IPS-NIHi7 (cell line): ENCODE measurements at regions not wholly inside any gene's neighbourhood (a gene's known extent, or its start where the extent isn't known, plus 50 kb on each side); places are given as distances from the start of the nearest gene placed in this dataset.

Experiments used
- DNase-seq: peaks from one replicate; pipeline ENCODE4 v3.0.0; 2012; ENCODE audit warnings: mixed read lengths; ENCODE audit errors: extremely low spot score

DNA sequence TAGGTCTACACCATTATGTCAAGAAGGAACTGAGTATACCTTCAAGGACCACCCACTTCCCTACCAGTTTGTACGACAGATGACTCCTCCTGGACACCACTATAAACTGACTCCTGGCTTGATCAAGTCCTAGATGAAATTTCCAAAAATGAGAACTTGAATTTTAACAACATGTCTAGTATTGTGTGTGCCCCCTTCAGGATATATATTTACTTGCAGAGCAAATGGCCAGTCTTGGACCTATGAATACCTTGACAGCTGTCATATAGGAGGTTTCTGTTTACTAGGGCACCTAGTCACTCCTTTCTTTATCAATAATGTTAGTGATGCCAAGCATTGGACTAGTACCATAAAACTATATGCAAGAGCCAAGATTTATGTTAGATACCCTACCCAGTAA lies 94.1 kb upstream of the TMEM26 start:
- no peak for DNase-seq

DNA sequence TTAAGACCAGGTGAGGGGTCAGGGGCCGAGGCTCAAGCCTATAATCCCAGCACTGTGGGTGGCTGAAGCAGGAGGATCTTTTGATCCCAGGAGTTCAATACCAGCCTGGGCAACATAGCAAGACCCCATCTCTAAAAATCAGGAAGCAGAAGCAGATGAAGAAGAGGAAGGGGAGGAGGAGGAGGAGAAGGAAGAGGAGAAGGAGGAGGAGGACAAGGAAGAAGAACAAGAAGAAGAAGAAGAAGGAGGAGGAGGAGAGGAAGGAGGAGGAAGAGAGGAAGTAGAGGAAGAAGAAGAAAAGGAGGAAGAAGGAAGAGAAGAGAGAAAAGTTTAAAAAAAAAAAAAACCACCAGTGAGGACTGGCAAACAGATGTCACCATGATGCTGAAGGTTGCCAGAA lies 92.0 kb upstream of the TMEM26 start:
- no peak for DNase-seq

DNA sequence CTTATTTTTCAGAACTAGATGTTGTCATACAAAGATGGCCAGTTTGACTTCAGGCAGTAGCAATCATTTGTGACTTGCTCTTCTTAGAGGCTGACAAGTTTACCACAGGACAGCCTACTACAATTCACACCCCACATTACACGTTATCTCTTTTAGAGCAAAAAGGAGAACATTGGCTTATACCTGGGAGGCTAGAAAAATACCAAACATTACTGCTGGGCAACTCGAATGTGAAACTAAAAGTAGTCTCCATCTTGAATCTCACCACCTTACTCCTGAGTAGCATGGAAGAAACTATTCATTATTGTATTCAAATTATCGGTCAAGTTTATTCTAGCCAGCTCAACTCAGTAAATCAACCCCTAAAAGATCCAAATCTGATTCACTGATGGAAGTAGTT lies 90.7 kb upstream of the TMEM26 start:
- DNase-seq = no peak

DNA sequence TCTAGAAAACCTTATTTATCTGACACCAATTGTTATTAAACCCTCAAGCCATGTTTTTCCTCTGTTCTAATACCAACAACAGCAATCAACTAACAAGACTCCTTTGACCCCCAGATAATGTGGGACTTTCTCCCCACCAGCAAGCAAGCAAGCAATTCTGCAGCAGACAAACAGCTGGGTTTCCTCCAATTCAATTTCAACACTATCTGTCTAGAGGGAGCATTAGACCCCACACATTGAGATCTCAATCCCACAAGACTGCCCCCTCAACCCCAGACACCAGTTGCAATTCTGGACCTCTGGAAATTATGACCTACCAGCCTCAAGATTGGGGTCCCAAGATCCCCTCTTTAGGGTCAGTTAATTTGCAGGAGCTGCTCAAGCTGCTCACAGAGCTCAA lies 89.4 kb upstream of the TMEM26 start:
- DNase-seq = no peak

DNA sequence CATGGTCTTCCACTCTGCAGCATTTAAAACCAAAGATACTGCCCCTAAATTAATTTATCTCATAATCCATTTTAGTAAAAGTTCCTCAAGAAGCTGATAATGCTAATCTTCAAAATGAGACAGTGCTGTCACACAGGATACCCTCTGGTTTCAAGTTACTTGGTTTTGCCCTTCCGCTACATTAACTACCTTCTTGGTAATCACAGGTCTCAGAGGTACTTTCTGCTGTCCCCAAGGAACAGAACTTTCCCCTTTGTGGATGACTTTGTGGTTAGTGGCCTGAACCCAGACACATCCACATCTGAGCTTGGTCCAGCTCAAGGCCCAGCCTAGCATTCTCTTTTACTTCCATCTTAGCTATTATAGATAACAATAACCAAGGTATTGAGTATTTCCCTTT lies 88.8 kb upstream of the TMEM26 start:
- DNase-seq = no peak

DNA sequence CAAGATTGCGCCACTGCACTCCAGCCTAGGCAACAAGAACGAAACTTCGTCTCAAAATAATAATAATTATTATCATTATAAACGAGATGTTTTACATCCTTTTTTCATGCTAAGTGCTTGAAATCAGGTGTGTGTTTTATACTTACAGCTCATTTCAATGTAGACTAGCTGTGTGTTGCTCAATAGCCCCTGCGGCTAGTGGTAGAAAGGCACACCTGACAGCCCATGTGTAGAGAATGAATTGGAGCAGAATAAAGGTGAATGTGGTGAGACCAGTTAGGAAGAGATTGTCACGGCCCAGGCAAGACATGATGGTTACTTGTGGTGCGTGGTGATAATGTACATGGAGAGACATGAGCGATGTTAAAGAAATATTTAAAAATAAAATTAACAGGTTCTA lies 86.7 kb upstream of the TMEM26 start:
- no peak for DNase-seq

DNA sequence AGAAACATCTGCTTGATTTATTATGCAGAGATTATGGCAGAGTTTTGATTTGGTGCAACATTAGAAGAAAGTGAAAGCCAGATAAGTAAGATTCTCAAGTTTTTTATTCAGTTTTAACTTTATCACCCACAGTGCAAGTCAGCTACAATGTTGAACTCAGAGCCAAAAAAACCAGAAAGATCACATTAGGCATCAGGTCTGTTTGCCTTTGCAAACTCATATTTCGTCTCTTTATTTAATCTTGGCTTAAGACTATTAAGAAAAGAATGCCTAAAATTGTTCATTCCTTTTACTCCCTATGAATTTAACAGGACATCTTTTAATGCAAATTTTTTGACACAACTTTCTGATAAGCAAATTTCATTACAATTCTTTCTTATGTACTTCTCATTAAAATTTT lies 76.0 kb upstream of the TMEM26 start:
- DNase-seq = no peak

DNA sequence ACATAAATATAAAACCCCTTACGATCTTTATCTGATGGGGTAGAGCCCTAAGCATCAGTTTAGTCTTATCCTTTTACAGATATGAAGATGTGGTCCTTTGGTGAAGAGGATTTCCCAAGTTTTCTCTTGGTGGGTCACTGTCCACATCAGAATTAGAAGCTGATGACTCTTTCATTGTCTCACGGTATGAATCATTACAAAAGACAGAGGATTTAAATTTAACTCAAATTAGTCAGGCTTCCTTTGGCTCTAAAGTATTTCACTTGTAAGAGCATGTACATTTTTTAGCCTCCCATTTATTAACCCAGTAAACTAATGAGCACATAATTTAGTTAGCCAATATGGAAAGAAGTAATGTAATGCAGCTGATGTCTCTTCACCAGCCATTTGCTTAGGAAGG lies 49.9 kb upstream of the TMEM26 start:
- no peak for DNase-seq
